Ovary (tissue), 7 donors: ENCODE measurements at regions not wholly inside any gene's neighbourhood (a gene's known extent, or its start where the extent isn't known, plus 50 kb on each side); places are given as distances from the start of the nearest gene placed in this dataset.

ENCODE experiments used
- DNase-seq, 5 donors: peaks; one replicate each; pipeline ENCODE4 v3.0.0-alpha.2; 2019 to 2020
- H3K27ac ChIP-seq, 2 donors: fragments of 200-600 bp; one replicate each; pipeline versions ENCODE4 v1.5.1 to v1.8.0; 2019 to 2022
- H3K27me3 ChIP-seq: fragments of 200-600 bp; one replicate; pipeline ENCODE4 v1.8.0; 2022
- H3K36me3 ChIP-seq: fragments of 200-600 bp; sonication (generic); one replicate; pipeline ENCODE4 v1.5.1; 2019
- H3K4me1 ChIP-seq: one replicate; pipeline ENCODE4 v1.8.1; 2013; ENCODE audit warnings: mild to moderate bottlenecking, moderate library complexity; ENCODE audit not compliant: insufficient read depth
- H3K4me3 ChIP-seq: fragments of 200-600 bp; sonication (generic); one replicate; pipeline ENCODE4 v1.5.1; 2017
- H3K9me3 ChIP-seq, 2 donors: fragments of 200-600 bp in 1 of 2; sonication (generic) in 1 of 2; one replicate each; pipeline versions ENCODE4 v1.5.1 to v1.8.1; 2013 to 2019; ENCODE audit warnings: mild to moderate bottlenecking in 1 of 2, moderate library complexity in 1 of 2
- EP300 ChIP-seq: sonication (generic); formaldehyde crosslinking; IDR thresholded peaks from one replicate; pipeline ENCODE4 v1.6.1; 2017; ENCODE audit warnings: antibody characterized with exemption
- POLR2A ChIP-seq: fragments of 450-650 bp; IDR thresholded peaks from one replicate; pipeline ENCODE4 v1.6.1; 2017; ENCODE audit warnings: antibody characterized with exemption, mild to moderate bottlenecking, moderate library complexity
- WGBS, 3 donors: extraction: QIAGEN DNeasy Blood & Tissue Kit in 1 of 3; methylation state at CpG; one replicate each; pipeline versions ENCODE4 v1.1.5 to v1.1.7; 2013 to 2017; 5-methylcytosine and 5-hydroxymethylcytosine counted together
- intact Hi-C, 4 donors: fragments of 100-400 bp; cut with DNase I; formaldehyde crosslinking; loops; one replicate each; pipeline versions ENCODE4 v1.11.0 to v1.15.1; 2022 to 2023
- TF ChIP-seq, protein P1 (sequence below), 3 donors: fragments of 450-650 bp in 2 of 3; fragments of 200-600 bp in 1 of 3; IDR thresholded peaks; one replicate each; pipeline versions ENCODE4 v1.5.1 to v1.8.0; 2016 to 2022; ENCODE audit warnings: antibody characterized with exemption in 3 of 3, mild to moderate bottlenecking in 1 of 3
- donor health status: DM: no; HTN: no; CAD: no; lungs with moderate emphysema.
- donor health status: DM: no; HTN: no; CAD: no.
- donor health status: Bipolar disorder and iron deficiency.
- donor health status: DM: no; HTN: no; CAD: no.
- donor health status: DM: yes; HTN: yes; CAD: no.

DNA sequence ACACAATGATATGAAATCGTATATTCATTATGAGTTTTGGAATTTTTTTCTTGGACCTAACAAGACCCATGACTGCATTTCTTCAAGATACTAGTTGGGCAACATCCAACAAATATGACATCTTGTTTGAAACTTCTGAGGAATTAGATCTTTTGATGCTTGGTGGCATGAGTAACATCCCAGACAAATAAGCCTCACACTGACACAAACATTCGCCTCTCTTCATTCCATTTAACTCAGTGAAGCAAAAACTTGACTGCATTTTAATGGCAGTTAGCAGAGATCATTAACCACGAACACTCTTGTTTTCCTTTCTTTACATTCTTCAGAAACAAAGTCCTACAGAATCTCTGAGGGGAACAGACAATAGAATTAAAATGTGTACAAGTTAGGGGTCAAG lies 758.3 kb downstream of the C12orf50 start:
- 13 to 34% (median 13%) methylated on average over 3 of the region's 3 CpGs for WGBS, 3 donors
- no peak overlapping the region for H3K27ac ChIP-seq
- TF ChIP-seq EP300: no peak
- no peak for TF ChIP-seq POLR2A
- TF ChIP-seq, protein P1, sequence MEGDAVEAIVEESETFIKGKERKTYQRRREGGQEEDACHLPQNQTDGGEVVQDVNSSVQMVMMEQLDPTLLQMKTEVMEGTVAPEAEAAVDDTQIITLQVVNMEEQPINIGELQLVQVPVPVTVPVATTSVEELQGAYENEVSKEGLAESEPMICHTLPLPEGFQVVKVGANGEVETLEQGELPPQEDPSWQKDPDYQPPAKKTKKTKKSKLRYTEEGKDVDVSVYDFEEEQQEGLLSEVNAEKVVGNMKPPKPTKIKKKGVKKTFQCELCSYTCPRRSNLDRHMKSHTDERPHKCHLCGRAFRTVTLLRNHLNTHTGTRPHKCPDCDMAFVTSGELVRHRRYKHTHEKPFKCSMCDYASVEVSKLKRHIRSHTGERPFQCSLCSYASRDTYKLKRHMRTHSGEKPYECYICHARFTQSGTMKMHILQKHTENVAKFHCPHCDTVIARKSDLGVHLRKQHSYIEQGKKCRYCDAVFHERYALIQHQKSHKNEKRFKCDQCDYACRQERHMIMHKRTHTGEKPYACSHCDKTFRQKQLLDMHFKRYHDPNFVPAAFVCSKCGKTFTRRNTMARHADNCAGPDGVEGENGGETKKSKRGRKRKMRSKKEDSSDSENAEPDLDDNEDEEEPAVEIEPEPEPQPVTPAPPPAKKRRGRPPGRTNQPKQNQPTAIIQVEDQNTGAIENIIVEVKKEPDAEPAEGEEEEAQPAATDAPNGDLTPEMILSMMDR (IDR thresholded peaks at IDR 0.05): no peak
- intact Hi-C loops: no loop called here
- DNase-seq: no peak
- no peak overlapping the region for H3K4me3 ChIP-seq
- no peaks in the 10 kb centered on the region for H3K4me1 ChIP-seq
- no peaks in the 10 kb centered on the region for H3K9me3 ChIP-seq
- no peaks in the 10 kb centered on the region for H3K36me3 ChIP-seq
- H3K27me3 ChIP-seq: no peaks in the 10 kb centered on the region

DNA sequence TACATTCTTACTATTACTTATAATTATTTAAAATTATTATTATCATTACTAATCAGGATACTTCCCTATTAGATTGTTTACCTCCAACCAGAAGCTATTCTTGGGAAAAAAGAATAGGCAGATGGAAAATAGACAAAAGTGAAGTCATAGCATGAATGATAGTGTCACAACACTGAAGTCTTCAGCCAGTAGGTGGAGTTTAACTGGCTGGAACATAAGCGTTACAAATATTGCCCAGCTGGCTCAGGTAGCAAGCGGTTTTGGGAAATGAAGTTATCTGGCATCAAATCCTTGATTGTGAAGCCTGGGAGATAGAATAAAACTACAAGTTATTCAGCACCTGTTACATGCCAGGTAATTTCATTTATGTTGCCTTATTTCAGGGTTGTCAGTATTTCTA lies 762.9 kb downstream of the C12orf50 start:
- Histone ChIP-seq H3K4me3 (no peak overlapping the region), H3K27ac (no peak overlapping the region), H3K36me3 (no peaks in the 10 kb centered on the region), H3K9me3 (no peaks in the 10 kb centered on the region), H3K27me3 (no peaks in the 10 kb centered on the region), H3K4me1 (no peaks in the 10 kb centered on the region)
- WGBS, 3 donors: 83 to 89% (median 87%) methylated on average over 2 of the region's 2 CpGs
- no peak for DNase-seq
- intact Hi-C loops: no loop called here
- TF ChIP-seq EP300 (no peak), POLR2A (no peak)
- TF ChIP-seq, protein P1 (IDR thresholded peaks at IDR 0.05): no peak

DNA sequence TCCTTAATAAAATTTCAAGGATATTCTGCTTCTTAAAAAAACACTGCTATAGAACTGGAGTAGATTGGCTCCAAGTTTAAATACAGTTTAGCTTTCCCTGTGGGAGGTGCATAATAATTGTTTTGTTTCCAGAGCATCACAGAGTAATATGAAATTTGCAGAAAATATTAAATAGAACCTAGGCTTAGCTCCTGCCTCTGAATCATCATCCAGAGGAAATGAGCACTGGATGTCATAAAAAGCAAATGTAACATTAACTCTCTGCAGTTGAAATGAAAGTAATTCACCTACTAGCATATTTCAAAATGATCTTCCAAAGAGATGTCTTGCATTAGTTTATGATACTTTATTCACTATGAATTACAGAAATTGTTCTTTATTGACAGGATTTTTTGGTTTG lies 769.8 kb downstream of the C12orf50 start:
- H3K27me3 ChIP-seq: no peaks in the 10 kb centered on the region
- no peak for DNase-seq
- no peaks in the 10 kb centered on the region for H3K36me3 ChIP-seq
- H3K9me3 ChIP-seq: no peaks in the 10 kb centered on the region
- intact Hi-C loops: no loop called here
- TF ChIP-seq, protein P1 (IDR thresholded peaks at IDR 0.05): no peak
- TF ChIP-seq POLR2A: no peak
- no peak for TF ChIP-seq EP300
- H3K4me1 ChIP-seq: no peaks in the 10 kb centered on the region
- no peak overlapping the region for H3K4me3 ChIP-seq
- no peak overlapping the region for H3K27ac ChIP-seq

DNA sequence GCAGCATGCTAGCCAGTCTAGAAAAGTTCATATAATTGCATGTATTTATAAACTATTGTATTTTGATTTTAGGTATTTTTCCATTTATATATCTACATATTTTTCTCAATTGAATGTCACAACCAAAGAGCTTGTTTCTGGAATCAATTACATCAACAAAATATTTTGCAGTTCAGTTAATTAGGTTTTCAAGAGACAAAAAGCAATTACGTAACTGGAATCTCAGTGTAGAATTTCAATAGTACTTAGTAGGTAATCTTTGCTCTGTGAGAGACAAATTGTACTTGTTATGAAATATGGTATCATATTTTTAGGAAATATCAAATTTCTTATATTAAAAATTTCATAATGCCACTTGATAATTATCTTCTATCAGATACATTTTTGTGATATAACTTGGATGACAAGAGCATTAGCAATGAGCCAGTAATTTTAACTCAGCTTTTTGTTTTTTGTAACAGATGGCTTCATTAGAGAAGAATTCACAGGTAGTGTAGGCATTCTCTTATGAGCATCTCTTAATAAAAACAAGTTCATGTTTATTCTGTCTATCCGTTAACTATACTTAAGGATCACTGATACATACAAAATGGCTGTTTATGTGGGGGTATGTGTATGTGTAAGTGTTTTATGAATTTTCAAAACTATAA lies 774.7 kb downstream of the C12orf50 start:
- WGBS, 3 donors: 93 to 97% (median 94%) methylated on average over 2 of the region's 2 CpGs
- TF ChIP-seq, protein P1 (IDR thresholded peaks at IDR 0.05): no peak
- TF ChIP-seq EP300 (no peak), POLR2A (no peak)
- no peaks in the 10 kb centered on the region for H3K27me3 ChIP-seq

More for the DNA sequence above, 774.7 kb downstream of the C12orf50 start:
- Histone ChIP-seq H3K9me3 (no peaks in the 10 kb centered on the region), H3K4me3 (no peak overlapping the region), H3K36me3 (no peaks in the 10 kb centered on the region), H3K4me1 (no peaks in the 10 kb centered on the region), H3K27ac (no peak overlapping the region)
- DNase-seq: no peak
- intact Hi-C loops: no loop called here
